ENCODE measurements at regions not wholly inside any gene's neighbourhood (a gene's known extent, or its start where the extent isn't known, plus 50 kb on each side); places are given as distances from the start of the nearest gene placed in this dataset.
"Not testable (repeated sequence)": the region's sequence is repeated elsewhere in the genome, so short reads cannot be mapped to it uniquely, and the experiment has no call there.

- DNase-seq (ENCODE audit: low spot score) = no peak
- Histone ChIP-seq H3K9me3 (no peaks in the 10 kb centered on the region), H3K36me3 (no peaks in the 10 kb centered on the region), H3K27ac (no peak overlapping the region), H3K4me3 (no peak overlapping the region), H3K4me1 (peaks cover 0 to 9% of the 10 kb centered on the region in 2 donors), H3K27me3 (no peaks in the 10 kb centered on the region)
- no peak for TF ChIP-seq CTCF (IDR thresholded peaks at IDR 0.05)
These were observed 175.1 kb upstream of the ID2 start for GRCh38 chr2:8506746-8507145.

DNA sequence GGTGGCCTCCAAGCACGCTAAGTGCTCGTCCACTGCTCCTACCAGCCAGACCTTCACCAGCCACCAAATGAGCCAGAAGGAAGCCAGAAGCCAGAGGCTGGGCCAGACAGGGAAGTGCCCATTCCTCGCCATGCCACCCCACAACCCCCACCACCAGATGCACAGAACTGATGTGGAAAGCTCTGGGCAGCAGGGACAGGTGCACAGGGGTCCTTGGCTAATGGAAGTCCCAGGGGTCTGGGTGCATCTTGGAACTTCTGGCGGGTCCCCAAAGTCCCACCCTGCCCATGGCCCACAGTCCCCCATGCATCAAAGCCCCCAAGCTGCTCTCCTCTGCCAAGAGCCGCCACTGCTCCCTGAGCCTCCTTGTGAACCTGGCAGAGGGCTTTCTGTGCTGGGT is 173.1 kb upstream of the ID2 start:
- H3K36me3 ChIP-seq = no peaks in the 10 kb centered on the region
- no peak for DNase-seq (ENCODE audit: low spot score)
- H3K27ac ChIP-seq = no peak overlapping the region
- peaks cover 0 to 17% of the 10 kb centered on the region in 2 donors for H3K4me1 ChIP-seq
- no peak for TF ChIP-seq CTCF (IDR thresholded peaks at IDR 0.05)
- H3K27me3 ChIP-seq = no peaks in the 10 kb centered on the region
- no peak overlapping the region for H3K4me3 ChIP-seq
- H3K9me3 ChIP-seq = no peaks in the 10 kb centered on the region

DNA sequence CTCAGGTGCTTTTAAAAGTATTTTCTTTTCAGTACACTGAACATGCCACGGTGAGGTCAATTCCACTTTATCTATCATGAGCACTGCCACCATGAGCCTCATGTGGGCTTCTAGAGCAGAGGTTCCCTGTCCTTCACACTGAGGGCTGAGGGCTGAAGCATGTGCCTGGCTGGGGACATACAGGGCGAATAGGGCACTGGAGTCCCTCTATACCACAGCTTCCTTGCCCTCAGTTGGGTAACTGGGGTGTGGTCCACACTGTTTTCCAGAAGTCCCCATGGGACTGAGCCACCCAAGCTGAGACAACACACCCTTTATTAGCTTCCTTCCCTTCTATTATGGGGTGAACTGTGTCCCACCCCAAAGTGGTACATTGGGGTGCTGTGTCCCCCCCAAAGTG is 172.2 kb upstream of the ID2 start:
- Histone ChIP-seq H3K27me3 (no peaks in the 10 kb centered on the region), H3K4me3 (no peak overlapping the region), H3K36me3 (no peaks in the 10 kb centered on the region), H3K9me3 (no peaks in the 10 kb centered on the region), H3K4me1 (peaks cover 0 to 19% of the 10 kb centered on the region in 2 donors), H3K27ac (no peak overlapping the region)
- no peak for DNase-seq (ENCODE audit: low spot score)
- no peak for TF ChIP-seq CTCF (IDR thresholded peaks at IDR 0.05)

DNA sequence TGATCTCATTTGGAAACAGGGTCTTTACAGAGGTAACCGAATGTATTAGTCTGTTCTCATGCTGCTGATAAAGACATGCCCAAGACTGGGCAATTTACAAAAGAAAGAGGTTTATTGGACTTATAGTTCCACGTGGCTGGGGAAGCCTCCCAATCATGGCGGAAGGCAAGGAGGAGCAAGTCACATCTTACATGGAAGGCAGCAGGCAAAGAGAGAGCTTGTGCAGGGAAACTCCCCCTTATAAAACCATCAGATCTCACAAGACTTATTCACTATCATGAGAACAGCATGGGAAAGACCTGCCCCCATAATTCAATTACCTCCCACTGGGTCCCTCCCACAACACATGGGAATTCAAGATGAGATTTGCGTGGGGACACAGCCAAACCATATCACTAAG is 171.8 kb upstream of the ID2 start:
- not testable (repeated sequence) for H3K36me3 ChIP-seq, H3K4me3 ChIP-seq
- H3K4me1 ChIP-seq = peaks cover 0 to 23% of the 10 kb centered on the region in 2 donors

DNA sequence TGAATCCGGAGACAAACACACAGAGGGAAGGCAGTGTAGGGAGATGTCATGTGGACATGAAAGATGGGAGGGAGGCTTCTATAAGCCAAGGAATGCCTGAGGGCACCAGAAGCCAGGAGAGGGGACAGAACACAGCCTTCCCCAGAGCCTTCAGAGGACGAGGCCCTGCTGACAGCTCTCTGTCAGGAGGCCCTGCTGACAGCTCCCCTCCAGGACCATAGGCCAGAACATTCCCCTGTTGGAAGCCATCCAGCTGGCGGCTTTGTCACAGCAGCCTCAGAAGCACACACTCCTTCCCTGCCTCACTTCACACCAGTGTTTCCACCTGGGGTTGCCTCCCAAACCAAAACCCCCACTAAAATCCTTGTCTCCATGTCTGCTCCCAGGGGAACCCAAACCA is 171.3 kb upstream of the ID2 start:
- Histone ChIP-seq H3K27ac (no peak overlapping the region), H3K4me3 (no peak overlapping the region), H3K36me3 (no peaks in the 10 kb centered on the region), H3K4me1 (peaks cover 0 to 28% of the 10 kb centered on the region in 2 donors), H3K9me3 (no peaks in the 10 kb centered on the region), H3K27me3 (no peaks in the 10 kb centered on the region)
- no peak for DNase-seq (ENCODE audit: low spot score)
- no peak for TF ChIP-seq CTCF (IDR thresholded peaks at IDR 0.05)

More for the DNA sequence above, 171.8 kb upstream of the ID2 start:
- not testable (repeated sequence) for H3K9me3 ChIP-seq; H3K27me3 ChIP-seq; DNase-seq (ENCODE audit: low spot score); H3K27ac ChIP-seq

GRCh38 chr2:8511868-8512612 is 169.8 kb upstream of the ID2 start:
- DNase-seq (ENCODE audit: low spot score) = no peak
- no peak for TF ChIP-seq CTCF (IDR thresholded peaks at IDR 0.05)
- no peaks in the 10 kb centered on the region for H3K9me3 ChIP-seq
- no peak overlapping the region for H3K4me3 ChIP-seq
- H3K27ac ChIP-seq = no peak overlapping the region
- H3K27me3 ChIP-seq = no peaks in the 10 kb centered on the region
- peaks cover 0 to 36% of the 10 kb centered on the region in 2 donors for H3K4me1 ChIP-seq
- H3K36me3 ChIP-seq = no peaks in the 10 kb centered on the region

All from right atrium auricular region (tissue), 2 donors.